DMS53 (cell line): ENCODE measurements at regions not wholly inside any gene's neighbourhood (a gene's known extent, or its start where the extent isn't known, plus 50 kb on each side); places are given as distances from the start of the nearest gene placed in this dataset.

Experiments used
- DNase-seq: peaks from one replicate; lab custom pipeline; 2025; lab: John Stamatoyannopoulos, UW

DNA sequence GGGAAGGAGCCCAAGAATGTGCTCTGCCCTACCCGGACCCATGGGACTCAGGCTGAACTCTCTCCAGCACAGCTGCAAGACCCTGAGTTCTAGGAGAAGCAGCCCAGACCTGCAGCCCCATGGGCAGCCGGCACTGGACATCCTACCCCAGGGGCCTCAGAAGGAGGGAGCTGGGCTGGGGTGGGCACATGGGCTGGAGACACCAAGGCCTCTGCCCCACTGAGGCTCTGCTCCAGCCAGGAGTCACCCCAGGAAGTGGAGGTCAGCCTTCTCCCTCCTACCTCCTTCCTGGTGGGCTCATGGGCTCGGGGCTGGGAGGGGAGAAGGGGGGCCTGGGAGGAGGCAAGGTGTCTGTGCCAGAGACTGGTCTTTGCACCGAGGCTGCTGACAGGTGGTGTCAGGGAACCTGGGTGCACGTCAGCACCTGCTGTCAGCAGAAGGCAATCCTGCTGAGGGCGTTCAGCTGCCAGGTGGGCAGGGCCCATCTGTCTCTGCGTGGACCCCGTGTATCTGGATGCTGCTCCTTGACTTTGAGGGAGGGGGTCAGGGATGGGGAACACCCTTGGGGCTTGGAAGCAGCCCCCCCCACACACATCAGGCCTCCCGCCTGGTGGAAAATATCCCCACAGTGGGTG lies 95.2 kb downstream of the PDGFA start:
- no peak for DNase-seq

DNA sequence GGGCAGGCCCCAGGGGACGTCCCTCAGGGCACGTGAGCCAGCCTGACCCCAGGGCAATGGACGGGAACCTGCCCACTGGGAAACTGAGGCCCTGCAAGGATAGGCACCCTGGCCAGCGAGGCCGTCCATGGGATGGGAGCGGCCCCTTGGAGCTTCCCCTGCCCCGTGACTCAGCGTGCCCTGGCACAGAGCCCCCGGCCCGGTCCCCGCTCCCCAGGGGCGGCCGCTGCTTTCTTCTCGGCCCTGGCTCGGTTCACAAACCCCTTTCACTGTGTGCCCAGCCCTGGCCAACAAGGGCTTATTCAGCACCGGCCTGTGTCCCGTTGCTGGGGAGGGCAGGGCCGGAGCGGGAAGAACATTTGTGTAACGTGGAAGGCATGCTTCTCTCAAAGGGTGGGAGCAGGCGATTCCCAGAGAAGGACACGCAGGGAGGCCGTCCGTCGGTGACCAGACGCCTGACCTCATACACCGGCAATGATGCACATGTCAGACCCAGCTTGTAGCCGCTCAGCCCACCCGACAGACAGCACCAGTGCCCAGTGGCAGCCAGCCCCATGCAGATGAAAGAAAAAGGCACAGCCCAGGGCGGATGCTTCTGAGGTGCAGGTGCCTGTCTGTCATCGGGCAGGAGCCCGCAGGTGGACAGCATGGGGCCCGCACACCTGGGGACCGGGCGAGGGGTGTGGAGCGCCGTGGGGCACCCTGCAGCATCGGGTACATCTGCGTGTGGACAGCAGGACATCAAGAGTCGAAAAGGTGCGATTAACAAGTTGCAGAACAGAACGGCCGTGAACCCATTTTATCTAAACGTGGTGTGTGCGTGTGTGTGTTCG lies 94.5 kb downstream of the PDGFA start:
- no peak for DNase-seq

DNA sequence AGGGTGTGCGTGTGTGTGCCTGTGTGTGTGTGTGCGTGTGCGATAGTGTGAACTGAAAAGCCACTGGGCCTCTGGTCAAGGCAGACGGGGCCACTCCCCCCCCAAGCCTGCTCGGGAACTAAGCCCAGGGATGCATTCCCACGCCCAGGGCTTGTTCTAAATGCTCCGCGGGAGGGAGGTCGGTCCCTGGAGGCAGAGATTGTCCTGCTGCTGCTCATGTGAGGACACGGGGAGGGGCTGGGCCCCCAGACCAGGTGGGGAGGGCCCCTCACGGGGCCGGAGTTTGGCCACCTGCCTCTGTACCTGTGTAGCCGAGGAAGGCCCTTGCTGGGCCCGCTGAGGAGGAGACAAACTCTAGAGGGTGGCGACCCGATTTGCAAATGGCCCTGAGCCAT lies 93.9 kb downstream of the PDGFA start:
- no peak for DNase-seq

DNA sequence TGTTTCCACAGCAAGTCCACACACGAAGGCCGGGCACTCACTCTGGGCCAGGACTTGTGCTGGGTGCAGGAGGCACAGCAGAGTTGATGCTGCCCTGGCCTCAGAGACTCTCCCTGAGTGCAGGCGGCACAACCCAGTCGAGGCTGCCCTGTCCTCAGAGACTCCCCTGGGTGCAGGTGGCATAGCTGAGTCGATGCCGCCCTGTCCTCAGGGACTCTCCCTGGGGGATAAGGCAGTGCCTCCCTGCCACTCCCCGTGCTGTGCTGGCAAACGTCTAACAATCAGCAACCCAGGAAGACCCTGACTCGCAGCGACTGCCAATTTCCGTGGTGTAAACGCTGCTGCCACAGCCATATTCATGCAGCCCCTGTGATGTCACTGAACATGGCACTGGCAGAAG lies 93.1 kb downstream of the PDGFA start:
- no peak for DNase-seq

DNA sequence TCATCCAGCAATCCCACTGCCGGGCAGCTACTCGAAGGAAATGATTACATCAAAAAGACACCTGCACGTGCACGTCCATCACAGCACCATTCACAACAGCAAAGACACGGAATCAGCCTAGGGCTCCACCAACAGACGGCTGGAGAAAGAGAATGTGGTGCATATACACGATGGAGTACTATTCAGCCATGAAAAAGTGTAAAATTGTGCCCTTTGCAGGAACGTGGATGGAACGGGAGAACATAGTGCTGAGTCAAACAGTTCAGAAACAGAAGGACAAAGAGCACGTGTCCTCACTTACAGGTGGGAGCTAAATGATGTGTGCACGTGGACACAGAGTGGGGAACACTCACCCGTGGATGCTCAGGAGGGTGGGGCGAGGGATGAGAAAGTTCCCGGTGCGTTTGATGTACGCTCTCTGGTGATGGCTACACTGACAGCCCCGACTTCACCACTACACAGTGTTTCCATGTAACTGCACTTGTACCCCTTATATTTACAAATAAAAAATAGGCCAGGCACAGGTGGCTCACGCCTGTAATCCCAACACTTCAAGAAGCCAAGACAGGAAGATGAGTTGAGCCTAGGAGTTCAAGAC lies 92.0 kb downstream of the PDGFA start:
- DNase-seq: no peak

DNA sequence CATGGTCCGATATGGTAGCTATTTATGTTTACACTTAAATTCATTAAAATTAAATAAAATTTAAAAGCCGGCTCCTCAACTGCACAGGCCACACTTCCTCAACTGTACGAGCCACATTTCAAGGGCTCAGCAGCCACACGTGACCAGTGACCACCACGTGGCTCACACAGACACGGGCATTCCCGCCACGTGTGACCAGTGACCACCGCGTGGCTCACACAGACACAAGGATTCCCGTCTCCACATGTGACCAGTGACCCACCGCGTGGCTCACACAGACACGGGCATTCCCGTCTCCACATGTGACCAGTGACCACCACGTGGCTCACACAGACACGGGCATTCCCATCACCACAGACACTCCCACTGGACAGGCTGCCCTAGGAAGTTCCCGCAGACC lies 91.3 kb downstream of the PDGFA start:
- DNase-seq: no peak

DNA sequence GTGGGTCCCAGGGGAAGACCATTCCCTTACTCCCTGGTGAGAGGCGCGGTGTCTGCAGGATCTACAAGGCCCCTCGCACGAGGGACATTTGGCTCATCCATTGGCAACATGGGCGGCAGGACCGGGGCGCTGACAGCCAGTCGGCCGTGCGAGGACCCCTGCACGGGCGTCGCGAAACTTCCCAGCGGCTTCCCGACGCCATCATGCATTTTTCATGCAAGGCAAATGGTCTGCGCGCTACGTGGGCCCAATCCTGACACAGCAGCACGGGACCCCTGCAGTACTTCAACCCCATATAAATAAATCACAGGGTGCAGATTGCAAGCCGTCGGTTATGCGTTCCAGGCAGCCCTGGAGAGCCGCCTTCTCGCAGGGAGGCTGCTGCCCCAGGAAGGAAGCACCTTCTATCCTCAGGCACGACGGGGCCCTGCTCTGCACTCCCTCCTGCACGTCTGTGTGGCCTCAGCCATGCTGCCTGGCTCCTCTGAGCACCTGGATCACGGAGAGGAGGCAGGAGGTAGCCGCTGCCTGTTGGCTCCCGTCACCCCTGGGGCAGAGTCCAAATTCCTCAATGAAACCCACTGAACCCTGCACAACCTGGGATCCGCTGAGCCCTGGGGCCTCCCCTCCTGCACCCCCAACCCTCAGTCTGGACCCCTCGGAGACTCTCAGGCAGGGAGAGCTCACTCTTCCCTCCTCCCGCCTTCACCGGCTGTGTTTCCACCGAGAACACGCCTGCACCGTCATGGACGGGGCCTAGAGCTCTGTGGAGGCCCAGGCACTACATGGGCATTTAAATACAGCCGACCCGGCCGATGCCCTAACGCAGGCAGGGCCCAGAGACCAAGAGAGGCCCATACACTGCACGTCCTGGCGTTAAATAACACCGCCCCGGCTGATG lies 90.5 kb downstream of the PDGFA start:
- DNase-seq: no peak

DNA sequence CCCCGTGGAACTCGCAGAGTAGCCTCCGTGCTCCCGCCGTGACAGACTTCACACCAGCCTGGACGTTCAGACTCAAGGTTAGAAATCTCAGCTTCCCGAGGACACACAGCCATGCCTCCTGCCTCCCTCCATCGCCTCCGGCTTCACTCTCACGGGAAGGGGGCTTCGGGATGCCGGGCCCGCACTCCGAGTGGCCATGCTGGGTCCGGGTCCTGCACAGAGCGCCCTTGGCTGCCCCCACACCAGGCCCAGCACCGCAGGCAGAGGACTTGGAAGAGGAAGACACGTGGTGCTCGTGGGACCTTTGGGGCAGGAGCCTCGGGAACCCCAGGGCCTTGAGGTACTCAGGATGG lies 89.8 kb downstream of the PDGFA start:
- no peak for DNase-seq

DNA sequence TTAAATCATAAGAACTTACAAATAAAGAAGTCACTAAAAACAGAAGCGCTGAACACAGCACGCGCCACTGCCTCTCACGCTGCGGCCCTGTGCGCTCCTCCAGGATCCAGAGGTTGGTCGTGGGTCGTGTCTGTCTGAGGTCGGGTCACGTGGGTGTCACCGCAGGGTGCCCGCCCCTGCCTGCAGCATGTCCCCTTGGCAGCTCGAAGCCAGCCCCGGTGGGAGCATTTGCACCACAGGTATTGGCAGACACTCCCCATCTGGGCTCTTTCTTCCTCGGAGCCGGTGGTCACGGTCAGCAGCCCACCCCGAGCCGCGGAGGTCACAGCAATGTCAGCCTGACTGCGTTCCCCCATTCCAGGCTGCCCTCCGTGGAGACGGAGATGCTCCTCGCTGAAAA lies 88.6 kb downstream of the PDGFA start:
- DNase-seq: no peak

DNA sequence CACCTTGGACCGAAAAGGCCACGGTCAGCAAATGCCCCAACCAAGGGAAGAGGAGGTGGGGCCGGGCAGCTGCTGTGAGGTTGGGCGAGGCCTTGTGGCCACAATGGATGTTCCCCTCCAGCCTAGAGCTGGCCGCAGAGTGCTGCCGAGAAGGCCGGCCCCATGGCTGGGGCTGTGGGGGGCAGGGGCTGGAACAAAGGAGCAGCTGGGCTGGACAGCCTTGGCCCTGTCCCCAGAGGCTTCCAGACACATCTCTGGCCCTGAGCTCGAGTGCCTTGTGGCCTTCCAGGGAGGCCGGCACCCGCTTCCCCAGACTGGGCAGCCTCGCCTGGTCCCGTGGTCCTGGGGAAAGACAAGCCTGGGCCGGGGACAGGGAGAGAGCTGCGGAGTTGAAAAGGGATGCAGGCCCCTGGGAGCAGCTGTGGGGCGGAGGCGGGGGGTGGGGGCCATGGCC lies 88.0 kb downstream of the PDGFA start:
- DNase-seq: no peak

DNA sequence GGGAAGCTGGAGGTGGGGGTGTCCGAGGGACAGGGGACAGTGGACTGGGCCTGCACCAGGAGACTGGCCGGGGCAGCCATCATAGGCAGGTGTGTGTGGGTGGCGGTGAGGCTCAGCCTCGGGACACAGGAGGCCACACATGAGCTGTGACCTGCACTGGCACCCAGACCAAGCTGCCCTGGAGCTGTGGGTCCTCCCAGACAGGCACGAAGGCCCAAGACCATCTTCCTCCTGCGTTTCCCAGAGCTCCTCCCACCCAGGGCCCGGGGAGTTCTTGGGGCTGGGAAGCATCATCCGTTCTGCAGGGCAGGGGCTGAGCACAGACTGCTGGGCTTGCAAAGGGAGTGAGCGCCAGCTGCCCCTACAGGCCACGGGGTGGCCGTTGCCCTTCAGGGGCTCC lies 87.4 kb downstream of the PDGFA start:
- DNase-seq: no peak

DNA sequence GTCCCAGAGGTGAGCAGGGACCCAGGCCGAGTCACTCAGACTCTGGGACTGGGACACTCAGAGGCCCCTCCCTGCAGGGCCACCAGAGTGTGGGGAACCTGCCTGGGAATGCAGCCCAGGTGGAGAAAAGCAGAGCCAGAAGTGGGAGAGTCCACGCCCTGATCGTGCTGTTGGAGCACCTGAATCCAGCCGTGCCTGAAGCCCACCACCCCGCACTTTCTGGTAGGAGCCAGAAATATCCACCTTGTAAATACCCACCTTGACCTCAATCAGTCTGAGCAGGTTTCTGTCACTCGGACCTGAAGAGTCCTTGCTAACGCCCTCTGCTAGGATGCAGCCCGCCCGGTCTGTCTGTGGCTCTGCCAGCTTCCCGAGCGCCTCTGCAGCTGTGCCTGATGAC lies 86.7 kb downstream of the PDGFA start:
- no peak for DNase-seq

DNA sequence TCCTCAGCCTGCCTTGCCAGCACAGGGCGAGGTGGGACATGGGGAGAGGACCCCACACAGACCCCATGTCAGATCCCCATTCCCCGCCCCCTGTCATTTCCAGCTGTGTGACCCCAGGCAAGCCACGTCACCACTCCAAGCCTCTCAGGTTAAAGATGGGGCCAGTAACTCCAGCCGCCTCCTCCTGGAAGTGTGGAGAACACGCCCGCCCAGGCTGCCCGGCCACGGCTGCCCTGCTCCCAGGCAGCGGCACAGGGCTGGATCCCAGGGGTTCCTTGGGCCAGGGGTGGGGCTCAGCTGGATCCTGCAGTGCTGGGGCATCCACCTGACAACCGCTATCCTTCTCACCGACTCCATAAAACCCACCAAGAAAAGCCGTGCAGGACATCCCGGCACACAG lies 86.1 kb downstream of the PDGFA start:
- no peak for DNase-seq

DNA sequence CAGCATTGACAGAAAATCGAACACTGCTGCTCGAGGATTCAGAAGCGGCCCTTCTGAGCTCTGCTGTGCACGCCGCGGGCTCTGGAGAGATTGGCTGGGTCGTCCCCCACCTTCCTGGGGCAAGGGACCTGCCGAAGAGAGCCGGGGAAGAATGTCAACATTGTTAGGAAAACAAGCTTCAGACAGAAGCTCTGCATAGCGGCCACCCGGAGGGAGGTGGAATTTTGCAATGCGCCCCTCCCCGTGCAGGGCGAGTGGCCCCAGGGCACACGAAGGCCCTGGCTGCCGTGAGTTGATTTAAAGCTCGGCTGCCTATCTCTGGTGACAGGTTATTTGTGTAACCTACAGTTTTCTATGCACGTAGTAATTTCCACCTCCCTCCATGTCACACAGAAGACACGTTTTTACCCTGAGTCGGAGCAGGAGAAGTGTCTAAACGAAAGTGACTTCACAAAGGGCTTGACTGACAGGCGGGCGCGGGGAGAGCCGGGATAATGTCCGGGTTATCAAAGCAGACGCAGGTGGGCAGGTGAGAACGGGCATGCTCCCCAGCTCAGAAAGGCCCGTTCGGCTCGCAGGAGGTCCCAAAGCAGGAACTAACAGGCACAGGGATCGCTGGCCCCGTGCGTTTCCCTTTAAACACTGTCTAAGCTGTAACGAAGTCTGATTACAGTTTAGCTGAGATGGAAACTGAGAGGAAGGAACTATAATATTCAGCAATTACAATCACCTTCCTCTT lies 84.6 kb downstream of the PDGFA start:
- DNase-seq: peak; percentile 50

DNA sequence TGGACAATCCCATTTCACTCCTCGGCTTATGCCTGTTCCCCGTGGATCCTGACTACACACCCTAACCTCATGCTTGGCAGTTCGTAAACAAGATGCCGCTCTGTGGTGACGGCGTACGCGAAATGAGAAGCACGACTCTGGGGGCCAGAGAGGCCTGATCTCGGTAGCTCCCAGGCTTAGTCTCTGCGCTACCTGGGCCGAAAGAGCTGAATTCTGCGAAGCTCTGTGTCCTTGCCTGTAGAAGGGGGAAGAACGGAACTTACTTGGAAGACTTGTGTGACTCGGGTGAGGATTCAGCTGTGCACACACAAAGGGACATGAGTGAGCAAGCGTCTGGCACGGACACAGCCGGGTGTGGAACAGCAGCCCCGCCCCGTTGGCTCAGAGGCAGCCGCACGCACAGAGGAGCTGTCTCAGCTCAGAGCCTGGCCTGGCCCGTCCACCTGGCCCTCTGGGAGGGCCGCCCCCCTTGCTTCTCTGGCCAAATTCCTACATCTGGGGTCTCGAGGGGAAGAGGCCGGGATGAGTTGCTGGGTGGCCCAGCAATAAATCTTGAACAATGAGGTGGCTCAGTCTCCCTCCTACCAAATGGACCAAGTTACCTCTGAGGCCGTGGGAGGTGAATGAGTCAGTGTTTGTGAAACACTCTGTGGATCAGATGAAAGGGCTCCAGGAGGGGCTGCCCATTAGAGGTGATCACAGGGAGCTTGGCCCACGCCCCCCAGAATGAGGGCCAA lies 83.8 kb downstream of the PDGFA start:
- peak; percentile 55 for DNase-seq

DNA sequence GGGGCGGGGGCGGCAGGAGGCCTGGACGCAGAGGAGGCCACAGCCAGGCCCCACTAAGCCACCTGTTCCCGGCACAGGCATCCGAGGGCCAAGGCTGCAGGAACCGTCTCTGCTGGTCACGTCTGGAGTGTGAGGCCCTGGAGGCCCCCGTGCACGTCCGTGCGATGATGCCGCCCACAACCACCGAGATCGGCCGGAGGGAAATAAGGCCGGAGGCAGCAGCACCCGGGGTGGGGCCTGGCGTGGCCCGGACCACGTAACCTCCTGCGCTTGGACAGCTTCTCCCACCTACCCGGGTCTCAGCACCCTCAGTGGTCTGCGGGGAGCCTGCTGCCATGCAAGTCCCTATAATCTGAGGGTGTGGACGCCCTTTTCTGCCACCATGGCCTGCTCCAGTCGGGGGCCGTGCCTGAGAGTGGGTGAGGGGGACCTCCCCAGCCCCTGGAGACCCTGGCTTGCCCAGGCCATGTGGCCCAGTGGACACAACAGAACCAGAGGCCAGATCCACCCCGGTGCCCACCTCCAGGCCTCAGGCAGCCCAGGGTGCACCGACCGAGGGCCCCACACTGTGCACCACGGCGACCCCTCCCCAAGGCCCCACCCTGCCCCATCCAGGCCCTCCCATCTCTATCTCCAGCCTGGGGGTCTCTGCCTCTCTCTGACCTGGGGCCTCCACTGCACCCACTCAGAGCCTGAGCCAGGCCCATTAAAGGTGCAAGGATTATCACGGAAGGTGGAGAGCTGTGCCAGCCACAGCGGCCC lies 83.1 kb downstream of the PDGFA start:
- no peak for DNase-seq

DNA sequence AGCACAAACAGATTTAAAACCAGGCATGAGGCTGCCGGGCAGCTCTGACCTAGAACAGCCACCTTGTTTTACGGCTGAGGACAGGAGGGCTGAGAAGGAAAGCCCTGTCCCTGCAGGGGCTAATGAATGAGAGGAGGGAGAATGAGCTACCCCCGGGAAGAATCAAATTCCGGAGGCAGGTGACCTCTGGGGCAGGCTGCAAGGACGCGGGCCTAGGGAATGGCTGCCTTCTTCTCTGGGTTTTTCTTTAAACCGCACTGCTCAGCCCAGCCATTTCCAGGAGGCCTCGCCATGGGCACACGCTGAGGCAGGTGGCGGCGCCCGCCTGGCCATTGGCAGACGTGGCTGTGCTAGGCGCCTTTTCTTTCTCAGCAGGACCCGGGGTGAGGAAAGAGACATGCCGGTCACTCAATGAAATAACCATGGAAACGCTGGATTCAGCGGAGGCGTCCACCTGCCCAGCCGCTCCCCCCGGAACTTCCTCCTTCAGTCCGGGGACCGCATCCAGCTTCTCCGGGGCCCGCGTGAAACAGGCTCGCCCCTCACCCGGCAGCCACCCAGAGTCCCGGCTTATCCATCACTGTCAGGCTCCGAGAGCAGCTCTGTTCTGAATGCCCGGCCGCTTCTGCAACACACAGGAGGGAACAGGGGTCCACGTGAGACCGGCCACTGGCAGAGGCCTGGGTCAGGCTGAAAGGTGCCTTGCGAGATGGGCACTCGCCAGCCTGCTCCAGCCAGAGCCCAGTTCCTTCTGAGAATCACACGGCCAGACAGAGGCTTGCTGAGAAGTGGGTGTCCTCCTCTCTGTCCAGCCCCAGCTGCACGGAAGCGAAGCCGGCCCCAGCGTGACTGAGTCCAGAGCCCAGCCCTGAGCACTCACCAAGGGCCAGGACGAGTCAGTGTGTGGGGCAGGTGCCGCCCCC lies 82.1 kb downstream of the PDGFA start:
- DNase-seq: no peak

DNA sequence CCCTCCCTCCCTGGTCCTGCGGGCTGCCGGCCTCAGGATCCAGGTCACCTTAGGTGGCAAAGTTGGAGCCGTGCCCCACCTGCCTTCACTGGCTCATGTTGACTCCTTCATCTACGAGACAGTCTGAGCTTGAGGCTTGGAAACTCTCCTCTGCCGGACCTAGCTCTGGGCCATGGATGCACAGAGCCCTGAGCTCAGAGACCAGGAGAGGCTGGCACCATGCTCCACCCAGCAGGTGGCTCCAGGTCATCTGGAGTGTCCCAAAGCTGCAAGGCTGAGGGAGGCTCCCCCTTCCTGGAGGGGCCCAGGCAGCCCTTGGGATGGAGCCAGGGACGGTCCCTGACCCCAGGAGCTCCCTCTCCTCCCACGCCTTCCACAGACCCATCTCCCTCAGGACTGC lies 81.3 kb downstream of the PDGFA start:
- no peak for DNase-seq

DNA sequence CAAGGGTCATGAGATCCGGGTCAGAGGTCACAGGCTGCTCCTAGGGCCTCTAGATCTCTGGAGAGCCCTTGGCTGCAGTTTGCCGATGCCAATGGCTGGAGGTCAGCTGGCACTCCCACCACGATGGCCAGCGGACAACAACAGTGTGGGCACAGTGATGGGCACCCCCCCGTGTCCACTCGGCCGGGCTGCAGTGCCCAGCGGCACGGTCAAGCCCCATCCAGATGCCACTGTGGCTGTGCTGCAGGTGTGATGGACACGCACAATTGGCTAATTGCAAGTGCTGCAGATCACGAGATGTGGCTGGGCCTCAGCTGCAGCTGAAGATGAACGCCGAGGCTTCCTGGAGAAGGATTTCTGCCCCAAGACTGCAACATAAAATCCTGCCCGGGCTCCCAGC lies 80.7 kb downstream of the PDGFA start:
- DNase-seq: no peak
